Activated gamma-delta T cell treated with Interleukin-2 at 50 U/mL for 16 hours (primary cell): ENCODE measurements at regions not wholly inside any gene's neighbourhood (a gene's known extent, or its start where the extent isn't known, plus 50 kb on each side); places are given as distances from the start of the nearest gene placed in this dataset.

Source experiments
- DNase-seq: peaks from one replicate; pipeline ENCODE4 v3.0.0-alpha.2; 2020

- no peak for DNase-seq
Observed at GRCh38 chr1:194184425-194184824, 998.0 kb upstream of the B3GALT2 start.

- DNase-seq, result no peak
Observed at GRCh38 chr1:194181845-194182244, 995.4 kb upstream of the B3GALT2 start.

GRCh38 chr1:194176212-194176611, 989.8 kb upstream of the B3GALT2 start:
- DNase-seq, result no peak

GRCh38 chr1:194175251-194175650, 988.8 kb upstream of the B3GALT2 start:
- no peak for DNase-seq

- no peak for DNase-seq
Observed at GRCh38 chr1:194174528-194174927, 988.1 kb upstream of the B3GALT2 start.

GRCh38 chr1:194171596-194171995, 985.2 kb upstream of the B3GALT2 start:
- DNase-seq, result no peak

- DNase-seq, result no peak
Observed at GRCh38 chr1:194167956-194168640, 981.7 kb upstream of the B3GALT2 start.

GRCh38 chr1:194164755-194165154, 978.3 kb upstream of the B3GALT2 start:
- DNase-seq, result no peak

GRCh38 chr1:194161591-194161990, 975.2 kb upstream of the B3GALT2 start:
- no peak for DNase-seq

GRCh38 chr1:194159941-194160340, 973.5 kb upstream of the B3GALT2 start:
- no peak for DNase-seq

GRCh38 chr1:194155962-194156361, 969.5 kb upstream of the B3GALT2 start:
- DNase-seq, result no peak

GRCh38 chr1:194151056-194151455, 964.6 kb upstream of the B3GALT2 start:
- DNase-seq, result no peak

GRCh38 chr1:194150242-194150641, 963.8 kb upstream of the B3GALT2 start:
- DNase-seq, result no peak

- DNase-seq, result no peak
Observed at GRCh38 chr1:194133152-194133551, 946.7 kb upstream of the B3GALT2 start.

- no peak for DNase-seq
Observed at GRCh38 chr1:194118086-194118485, 931.7 kb upstream of the B3GALT2 start.

- no peak for DNase-seq
Observed at GRCh38 chr1:194117582-194117981, 931.2 kb upstream of the B3GALT2 start.

GRCh38 chr1:194114288-194114687, 927.9 kb upstream of the B3GALT2 start:
- no peak for DNase-seq

- no peak for DNase-seq
Observed at GRCh38 chr1:194105381-194105780, 919.0 kb upstream of the B3GALT2 start.

GRCh38 chr1:194104247-194104844, 917.9 kb upstream of the B3GALT2 start:
- no peak for DNase-seq

- DNase-seq, result no peak
Observed at GRCh38 chr1:194103516-194104246, 917.3 kb upstream of the B3GALT2 start.

- no peak for DNase-seq
Observed at GRCh38 chr1:194103101-194103500, 916.7 kb upstream of the B3GALT2 start.

- DNase-seq, result no peak
Observed at GRCh38 chr1:194102607-194103006, 916.2 kb upstream of the B3GALT2 start.

GRCh38 chr1:194084755-194085154, 898.3 kb upstream of the B3GALT2 start:
- DNase-seq, result no peak

- DNase-seq, result no peak
Observed at GRCh38 chr1:194081444-194081843, 895.0 kb upstream of the B3GALT2 start.
